ENCODE measurements at regions not wholly inside any gene's neighbourhood (a gene's known extent, or its start where the extent isn't known, plus 50 kb on each side); places are given as distances from the start of the nearest gene placed in this dataset. TPM values are rescaled to one million over a fixed set of nuclear protein-coding genes. Genes with fewer than 3 reads are reported as not detected.

Small RNA genes in the stretch of these regions (microRNA-seq; reads per million reads assigned to microRNA genes)
- gene MIR4433A (ENCODE audit: unreplicated experiment) (not detected), gene MIR4433B (ENCODE audit: unreplicated experiment) (not detected)
